Activated CD8-positive, alpha-beta memory T cell treated with anti-CD3 and anti-CD28 coated beads for 24 hours (primary cell): ENCODE measurements at regions not wholly inside any gene's neighbourhood (a gene's known extent, or its start where the extent isn't known, plus 50 kb on each side); places are given as distances from the start of the nearest gene placed in this dataset.

Experiments
- DNase-seq: peaks from one replicate; pipeline ENCODE4 v3.0.0-alpha.2; 2020

DNA sequence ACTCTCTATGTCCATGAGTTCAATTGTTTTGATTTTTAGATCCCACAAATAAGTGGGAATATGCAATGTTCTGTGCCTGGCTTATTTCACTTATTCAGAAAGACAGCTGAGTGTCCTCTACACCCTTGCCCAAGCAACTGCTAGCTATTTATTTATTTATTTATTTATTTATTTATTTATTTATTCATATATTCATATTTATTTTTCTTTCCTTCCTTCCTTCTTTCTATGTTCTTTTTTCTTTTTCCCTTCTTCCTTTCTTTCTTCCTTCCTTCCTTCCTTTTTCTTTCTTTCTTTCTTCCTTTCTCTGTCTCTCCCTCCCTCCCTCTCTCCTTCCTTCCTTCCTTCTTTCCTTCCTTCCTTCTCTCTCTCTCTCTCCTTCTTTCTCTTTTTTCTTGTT lies 563.4 kb downstream of the BCL11B start:
- no peak for DNase-seq

- no peak for DNase-seq
Measured at GRCh38 chr14:98711453-98711852, 560.5 kb downstream of the BCL11B start.

GRCh38 chr14:98714626-98715425 lies 557.2 kb downstream of the BCL11B start:
- DNase-seq = no peak

- no peak for DNase-seq
Measured at GRCh38 chr14:98716133-98716532, 555.9 kb downstream of the BCL11B start.

GRCh38 chr14:98721061-98721460 lies 550.9 kb downstream of the BCL11B start:
- no peak for DNase-seq

GRCh38 chr14:98724734-98725133 lies 547.3 kb downstream of the BCL11B start:
- DNase-seq = no peak

DNA sequence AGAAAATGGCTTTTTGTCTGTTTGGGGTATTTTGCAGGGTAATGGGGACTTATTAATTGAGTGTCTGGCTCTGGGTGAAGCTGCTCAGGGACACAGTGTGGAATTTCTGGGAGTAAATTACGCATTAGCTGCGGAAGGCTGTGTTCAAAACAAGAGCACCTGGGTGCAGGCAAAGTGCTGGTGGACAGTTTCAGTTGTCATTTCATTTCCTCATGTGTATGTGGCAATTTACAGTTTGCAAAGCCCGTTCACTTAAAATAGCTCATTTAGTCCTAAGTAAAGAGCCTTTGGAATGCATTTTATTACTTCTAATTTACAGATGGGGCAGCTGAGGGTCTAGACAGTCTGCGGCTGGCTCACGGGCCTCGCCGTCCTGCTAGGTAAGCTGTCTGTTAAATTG lies 546.8 kb downstream of the BCL11B start:
- DNase-seq = no peak

GRCh38 chr14:98725676-98726075 lies 546.3 kb downstream of the BCL11B start:
- no peak for DNase-seq

DNA sequence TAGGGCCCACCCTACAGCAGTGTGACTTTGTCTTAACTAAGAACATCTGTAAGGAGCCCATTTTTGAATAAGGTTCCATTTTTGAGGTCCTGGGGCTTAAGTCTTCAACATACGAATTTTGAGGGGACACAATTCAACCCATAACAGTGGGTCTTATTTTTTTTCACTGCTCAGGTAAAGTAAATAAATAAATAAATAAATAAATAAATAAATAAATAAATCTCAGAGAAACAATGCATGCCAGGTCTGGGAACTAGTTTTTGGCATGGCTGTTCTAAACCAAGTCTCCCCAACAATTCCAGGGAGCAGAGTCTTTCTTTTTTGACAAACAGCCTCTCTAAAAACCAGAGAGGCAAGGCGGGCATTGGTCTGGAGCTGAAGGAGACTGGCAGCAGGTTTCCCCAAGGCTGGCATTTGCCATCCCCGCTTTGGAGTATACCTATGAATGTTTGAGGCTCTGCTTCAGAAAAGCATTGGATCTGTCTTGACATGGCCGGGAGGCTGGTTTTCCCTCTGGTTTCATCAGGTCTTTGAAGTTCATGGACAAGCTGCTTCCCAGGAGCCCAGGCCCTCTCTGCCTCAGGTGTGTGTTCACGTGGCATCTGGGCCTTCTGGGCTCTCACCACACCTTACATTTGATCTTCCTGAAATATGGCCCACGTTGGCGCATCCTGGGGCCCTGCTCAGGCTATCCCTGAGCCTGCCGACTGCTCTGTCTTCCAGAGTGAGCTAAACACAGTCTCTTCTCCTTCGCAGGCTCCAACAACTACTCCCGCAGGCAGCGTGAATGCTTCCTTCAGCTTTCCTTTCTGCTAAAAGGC lies 545.2 kb downstream of the BCL11B start:
- DNase-seq = no peak

GRCh38 chr14:98728024-98728423 lies 544.0 kb downstream of the BCL11B start:
- no peak for DNase-seq

- no peak for DNase-seq
Measured at GRCh38 chr14:98728836-98729235, 543.2 kb downstream of the BCL11B start.

- DNase-seq = no peak
Measured at GRCh38 chr14:98731286-98731685, 540.7 kb downstream of the BCL11B start.

- DNase-seq = no peak
Measured at GRCh38 chr14:98731701-98732100, 540.3 kb downstream of the BCL11B start.

- DNase-seq = no peak
Measured at GRCh38 chr14:98733536-98733935, 538.5 kb downstream of the BCL11B start.

DNA sequence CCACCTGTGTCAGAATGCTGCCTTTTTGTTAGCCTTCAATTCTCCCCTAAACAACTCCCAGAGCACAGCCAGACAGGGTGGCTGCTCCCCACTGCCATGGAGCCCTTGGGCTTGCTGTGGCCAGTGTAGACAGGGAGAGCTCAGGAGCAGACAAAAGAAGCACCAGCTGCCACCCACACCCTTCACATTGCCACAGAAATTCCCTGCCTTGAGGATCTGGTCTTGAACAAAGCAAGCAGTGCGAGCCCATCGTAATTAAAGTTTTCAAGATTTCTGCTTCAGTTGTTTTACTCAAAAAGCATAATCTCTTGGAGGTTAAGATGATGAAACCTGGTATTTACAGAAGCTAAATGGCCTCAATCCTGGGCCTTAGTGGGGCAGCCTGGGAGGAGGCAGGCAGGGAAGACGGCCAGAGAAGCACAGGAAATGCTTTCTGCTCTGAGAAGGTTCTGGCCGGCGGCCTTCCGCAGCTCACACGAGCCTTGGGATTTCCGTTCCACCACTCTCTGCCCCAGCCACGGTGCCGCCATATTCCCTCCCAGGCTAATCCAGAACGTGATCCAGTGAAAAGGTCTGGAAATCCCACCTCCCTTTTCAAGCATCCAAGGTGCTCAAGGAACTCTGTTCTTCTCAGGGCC lies 535.2 kb downstream of the BCL11B start:
- no peak for DNase-seq

DNA sequence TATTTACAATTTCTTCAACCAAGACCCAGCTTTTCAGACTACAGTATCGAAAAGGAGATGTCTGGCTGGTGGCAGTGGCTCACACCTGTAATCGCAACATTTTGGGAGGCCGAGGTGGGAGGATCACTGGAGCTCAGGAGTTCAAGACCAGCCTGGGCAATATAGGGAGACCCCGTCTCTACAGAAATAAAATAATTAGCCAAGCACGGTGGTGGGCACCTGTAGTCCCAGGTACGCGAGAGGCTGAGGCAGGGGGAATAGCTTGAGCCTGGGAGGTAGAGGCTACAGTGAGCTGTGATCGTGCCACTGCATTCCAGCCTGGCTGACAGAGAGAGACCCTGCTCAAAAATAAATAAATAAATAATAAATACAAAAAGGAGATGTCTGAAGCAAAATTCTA lies 530.5 kb downstream of the BCL11B start:
- no peak for DNase-seq

DNA sequence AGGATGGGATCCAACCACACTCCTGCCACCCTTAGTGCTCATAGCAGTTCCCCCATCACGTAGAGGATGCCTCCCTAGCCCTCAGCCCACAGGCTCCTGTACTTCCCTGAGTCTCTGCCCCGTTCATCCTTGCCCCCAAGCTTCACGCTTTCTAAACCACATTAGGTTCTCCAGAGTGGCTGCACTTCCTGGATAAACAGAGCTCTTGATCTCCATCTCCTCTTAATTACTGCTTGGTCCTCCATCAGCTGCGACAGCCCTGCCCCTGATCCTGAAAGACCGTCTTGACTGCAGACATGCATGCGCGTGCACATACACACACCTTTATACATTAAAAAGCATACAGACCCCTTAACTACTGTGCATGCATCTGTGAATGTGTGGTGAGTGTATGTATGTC lies 530.0 kb downstream of the BCL11B start:
- DNase-seq = no peak

GRCh38 chr14:98743536-98743935 lies 528.5 kb downstream of the BCL11B start:
- no peak for DNase-seq

- DNase-seq = no peak
Measured at GRCh38 chr14:98748966-98749365, 523.0 kb downstream of the BCL11B start.

DNA sequence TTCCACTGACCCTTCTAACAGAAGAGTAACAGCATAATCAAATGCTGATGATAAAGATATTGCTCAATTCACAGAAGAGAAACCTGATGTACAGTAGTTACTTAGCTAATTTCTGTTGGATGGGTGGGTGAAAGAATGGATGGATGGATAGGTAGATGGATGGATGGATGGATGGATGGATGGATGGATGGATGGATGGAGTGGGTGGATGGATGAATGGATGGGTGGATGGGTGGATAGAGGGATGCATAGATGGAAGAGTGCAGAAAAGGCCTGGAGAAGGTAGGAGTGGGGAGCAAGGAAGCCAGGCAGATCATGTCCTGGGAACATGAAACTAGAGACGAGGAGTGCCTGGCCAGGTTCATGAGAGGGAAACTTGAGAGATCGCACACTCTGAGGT lies 520.9 kb downstream of the BCL11B start:
- no peak for DNase-seq

- no peak for DNase-seq
Measured at GRCh38 chr14:98752660-98753059, 519.3 kb downstream of the BCL11B start.

- no peak for DNase-seq
Measured at GRCh38 chr14:98754343-98755020, 517.5 kb downstream of the BCL11B start.

DNA sequence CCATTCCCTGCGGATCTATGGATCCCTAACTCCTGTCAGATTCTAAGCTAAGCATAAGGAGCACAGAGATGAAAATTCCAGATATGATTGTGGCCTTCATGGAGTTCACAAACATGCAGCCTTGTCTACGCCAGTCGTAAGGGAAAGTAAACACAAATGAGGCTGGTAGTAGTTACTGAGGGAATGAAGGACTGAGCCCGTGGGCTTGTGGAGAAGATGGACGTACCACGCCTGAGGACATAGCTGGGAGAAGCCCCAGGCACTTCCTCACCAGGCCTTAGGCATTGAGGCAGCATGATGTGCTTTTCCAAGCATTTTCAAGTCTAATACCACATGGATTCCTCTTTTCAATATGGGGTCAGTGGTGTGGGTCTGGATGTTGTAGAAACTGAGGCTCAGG lies 515.2 kb downstream of the BCL11B start:
- no peak for DNase-seq
